Fibroblast of skin of right biceps (primary cell): ENCODE measurements at regions not wholly inside any gene's neighbourhood (a gene's known extent, or its start where the extent isn't known, plus 50 kb on each side); places are given as distances from the start of the nearest gene placed in this dataset.
A peak's percentile ranks its signal among the peaks of the same experiment; 100 is the strongest.

Source experiments
- DNase-seq: peaks from one replicate; pipeline ENCODE4 v3.0.0-alpha.2; 2013

DNA sequence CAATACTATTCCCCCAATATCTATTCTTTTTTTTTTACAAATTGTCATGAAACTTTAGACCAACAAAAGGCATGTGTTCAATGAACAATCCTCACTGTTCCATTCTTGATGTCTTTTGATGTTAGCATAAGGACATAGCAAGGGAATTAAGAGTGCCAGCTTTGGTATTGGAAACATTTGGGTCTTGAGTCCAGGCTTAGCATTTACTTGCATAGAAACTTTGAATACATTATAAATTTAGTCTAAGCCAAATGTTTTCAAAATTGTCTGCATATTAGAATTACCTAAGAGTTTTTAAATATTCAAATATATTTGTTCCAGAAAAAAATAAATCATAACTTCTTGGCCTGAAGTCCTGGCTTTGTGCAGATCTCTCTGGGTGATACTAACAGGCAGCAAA, 406.5 kb downstream of the LRFN5 start:
- no peak for DNase-seq

DNA sequence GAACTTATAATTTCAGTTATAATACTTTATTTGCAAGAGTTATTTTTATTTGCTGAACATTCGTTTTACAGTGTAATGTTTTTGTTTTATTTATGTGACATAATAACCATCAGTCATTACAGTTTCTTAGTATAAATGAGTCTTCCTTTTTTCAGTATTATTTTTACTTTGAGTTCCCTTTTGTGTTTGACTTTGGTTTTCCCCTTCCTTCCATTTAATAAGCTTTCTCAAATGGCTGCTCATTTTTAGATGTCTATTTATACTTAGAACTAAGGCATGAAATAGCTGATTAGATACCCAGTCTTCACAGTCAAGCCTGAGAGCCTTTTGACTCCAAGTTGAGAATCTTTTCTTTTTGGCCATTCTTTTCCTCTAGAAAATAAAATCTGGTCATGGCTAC, 404.5 kb downstream of the LRFN5 start:
- DNase-seq = no peak

DNA sequence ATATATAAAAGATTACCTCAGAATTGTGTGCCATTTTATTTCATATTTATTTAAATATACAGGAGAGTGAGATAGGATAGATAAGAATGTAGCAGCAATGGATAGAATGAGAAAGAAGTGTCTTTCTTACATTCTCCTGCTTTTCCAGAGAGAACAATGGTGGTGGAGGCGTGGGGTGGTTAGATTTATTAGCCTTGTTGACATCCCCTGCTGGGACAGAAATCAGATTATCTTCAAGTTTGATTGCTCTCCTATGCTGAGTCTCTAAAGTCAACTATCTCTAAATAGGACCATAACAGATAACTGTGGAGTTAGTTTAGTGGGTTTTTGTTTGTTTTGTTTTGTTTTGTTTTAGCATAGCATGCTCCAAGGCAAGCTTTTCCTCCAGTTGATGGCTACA, 397.6 kb downstream of the LRFN5 start:
- DNase-seq = no peak

DNA sequence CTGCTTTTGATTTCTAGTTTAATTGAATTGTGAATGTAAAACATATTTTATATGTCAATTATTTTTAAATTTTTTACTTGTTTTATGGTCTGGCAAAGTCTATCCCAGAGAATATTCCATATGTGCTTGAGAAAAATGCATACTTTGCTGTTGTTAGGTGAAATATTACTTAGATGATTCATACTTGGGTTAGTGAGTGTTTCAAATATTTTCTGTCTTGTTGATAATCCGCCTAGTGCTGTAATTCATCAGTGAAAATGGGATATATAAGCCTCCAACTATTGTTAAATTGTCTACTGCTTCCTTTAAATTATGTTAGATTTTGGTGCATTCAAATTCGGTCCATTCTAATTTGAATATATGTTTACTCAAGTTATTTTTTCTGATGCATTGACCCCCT, 395.5 kb downstream of the LRFN5 start:
- DNase-seq = peak; percentile 76

DNA sequence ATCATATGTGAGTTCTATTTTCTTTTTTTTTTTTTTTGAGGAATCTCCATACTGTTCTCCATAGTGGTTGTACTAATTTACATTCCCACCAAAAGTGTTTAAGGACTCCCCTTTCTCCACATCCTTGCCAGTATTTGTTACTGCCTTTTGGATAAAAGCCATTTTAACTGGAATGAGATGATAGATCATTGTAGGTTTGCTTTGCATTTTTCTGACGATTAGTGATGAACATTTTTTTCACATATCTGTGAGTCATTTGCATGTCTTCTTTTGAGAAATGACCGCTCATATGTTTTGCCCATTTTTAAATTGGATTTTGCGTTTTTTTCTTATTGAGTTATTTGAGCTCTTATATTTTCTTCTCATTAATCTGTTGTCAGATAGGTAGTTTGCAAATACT, 394.8 kb downstream of the LRFN5 start:
- peak; percentile 87 for DNase-seq

DNA sequence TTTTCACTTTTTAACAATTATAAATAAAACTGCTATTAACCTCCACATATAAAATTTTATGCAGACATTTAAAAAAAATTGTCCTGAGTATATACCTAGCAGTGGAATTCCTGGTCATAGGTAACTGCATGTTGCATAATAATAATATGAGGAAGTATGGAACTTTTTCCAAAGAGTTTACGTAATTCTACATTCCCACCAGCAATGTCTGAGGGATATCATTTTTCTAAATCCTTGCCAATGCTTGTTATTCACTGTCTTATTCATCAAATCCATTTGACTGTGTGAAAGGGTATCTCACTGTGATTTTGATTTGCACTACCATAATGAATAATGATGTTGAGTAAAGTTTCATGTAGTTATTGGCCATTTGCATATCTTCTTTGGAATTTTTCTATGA, 393.8 kb downstream of the LRFN5 start:
- peak; percentile 9 for DNase-seq

DNA sequence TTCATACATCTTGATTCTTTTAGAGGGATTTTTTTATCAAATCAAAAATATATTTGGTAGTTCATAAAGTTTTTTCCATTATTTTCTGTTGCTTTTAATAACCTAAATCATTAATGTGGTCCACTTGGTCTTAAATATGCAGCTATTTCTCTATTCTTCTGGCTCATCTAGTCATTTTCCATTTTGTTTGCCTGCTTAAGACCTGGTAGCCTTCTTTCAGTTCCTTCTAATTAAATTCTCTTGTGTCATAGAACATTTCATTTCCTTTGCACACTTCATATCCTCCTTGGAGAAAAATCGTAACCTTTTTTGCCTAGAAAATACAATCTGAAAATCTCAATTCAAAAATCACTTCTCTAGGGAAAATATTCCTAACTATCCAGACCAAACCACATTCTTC, 387.0 kb downstream of the LRFN5 start:
- DNase-seq = no peak

DNA sequence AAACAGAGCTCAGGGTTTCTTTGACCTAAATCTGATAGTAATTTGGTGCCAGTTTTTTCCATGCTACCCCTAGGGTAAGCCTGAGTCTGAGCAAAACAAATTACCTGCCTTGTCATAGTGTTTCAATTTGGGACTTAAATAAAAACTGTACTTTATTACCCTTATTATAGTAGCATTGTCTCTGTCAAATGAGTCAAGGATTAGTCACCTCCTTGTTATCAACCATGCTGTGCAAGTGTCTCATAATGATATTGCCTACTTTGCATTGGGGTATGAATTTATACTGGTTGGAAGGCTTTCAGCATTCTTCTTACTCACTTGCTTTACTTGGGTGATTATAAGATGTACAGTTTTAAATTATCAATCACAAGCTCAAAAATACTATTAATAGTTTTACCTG, 380.0 kb downstream of the LRFN5 start:
- peak; percentile 66 for DNase-seq

DNA sequence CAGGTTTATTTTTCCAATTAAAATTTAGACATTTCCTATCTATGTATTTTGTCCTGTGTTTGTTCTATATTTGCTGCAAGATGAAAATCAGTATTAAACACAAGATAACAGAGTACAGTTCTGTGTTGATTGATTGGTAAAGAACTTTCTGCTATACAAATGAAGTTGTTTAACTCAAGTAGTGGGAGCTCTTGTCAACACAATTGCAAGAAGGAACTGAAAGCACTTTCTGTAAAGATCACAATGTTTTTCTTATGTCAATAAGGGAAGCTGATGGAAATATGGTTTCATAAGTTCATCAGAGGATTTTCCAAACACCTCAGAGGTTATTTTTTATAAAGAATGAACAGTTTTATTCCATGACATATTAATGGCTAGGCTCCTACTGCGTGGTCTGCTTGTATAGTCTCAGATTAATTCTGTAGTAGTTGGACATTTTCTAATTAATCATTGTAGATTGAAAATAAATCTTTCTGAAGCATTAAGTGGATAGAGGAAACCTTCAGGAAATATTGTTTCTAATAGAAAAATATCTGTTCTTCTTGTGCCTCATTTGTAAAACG, 379.5 kb downstream of the LRFN5 start:
- DNase-seq = no peak

DNA sequence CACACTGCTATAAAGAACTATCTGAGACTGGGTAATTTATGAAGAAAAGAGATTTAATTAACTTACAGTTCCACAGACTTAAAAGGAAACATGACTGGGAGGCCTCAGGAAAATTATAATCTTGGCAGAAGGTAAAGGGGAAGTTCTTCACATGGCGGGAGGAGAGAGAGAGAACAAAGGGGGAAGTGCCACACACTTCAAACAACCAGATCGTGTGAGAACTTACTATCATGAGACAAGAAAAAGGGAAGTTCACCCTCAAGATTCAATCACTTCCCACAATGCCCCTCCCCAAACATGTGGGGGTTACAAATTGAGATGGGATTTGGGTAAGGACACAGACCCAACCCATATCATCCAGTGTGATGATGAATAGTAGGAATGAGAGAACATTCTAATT, 366.5 kb downstream of the LRFN5 start:
- no peak for DNase-seq

DNA sequence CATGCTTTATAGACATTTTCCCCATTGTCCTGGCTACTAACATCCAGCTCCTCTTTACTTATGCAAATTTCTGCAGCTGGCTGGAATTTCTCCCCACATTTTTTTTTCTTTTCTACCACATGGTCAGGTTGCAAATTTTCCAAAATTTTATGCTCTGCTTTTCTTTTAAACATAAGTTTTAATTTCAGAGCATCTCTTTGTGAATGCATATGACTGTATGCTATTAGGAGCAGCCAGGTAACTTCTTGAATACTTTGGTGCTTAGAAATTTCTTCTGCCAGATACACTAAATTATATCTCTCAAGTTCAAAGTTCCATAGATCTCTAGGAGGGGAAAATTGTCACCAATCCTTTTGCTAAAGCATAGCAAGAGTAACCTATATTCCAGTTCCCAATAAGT, 365.9 kb downstream of the LRFN5 start:
- DNase-seq = no peak

DNA sequence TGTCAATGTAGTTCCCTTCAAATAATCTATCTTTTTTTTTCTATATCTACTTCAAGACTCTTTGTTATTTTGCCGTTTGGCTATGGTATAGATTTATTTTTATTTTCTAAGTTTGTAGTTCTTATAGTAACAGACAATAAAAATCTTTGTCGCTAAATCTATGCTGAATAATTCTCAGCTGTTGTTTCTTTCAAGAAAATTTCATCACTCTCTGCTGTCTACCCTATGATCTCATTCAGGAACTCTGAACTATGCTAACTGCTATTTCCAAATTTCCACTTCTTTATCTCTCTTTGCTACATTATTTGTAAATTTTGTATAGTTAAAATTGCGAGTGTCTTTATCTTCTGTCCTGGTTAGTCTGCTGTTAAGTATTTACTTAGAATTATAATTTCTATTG, 353.6 kb downstream of the LRFN5 start:
- DNase-seq = peak; percentile 3

DNA sequence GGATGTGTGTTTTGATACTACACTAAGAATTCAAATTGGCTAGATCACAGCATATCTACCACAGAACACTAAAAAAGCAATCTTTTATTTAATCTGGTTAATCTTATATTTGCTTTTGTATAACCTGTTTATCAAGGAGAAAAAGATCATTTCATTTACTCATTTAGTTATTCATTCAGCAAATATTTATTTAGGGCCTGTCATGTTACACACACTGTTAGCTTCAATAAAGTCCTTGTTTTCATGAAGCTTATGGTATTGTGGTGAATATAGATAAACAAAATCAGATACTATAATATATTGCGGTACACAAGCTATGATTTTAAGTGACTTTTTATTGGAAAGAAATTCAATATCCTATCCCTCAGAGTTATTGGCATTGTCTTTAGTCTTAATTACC, 350.8 kb downstream of the LRFN5 start:
- DNase-seq = no peak
